ENCODE measurements at regions not wholly inside any gene's neighbourhood (a gene's known extent, or its start where the extent isn't known, plus 50 kb on each side); places are given as distances from the start of the nearest gene placed in this dataset.

DNA sequence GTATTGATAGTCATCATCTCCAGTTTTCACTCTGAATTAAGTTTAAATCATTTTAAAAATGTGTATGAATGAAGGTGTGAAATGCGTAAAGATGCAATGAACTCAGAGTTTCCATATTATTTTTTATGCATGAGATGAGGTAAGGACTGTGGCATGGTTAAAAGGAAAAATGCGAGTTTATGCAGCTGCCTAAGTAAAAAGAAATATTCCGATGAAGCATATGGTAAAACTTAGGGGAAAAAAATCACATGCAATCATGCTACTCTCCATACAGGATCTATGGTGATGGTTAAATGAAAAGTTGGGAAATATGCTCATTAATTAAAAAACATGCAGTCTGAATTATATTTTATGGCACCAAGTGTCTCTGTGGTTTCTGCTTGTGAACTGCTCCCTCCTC is 77.5 kb upstream of the SP8 start:
- TF ChIP-seq, protein P1, sequence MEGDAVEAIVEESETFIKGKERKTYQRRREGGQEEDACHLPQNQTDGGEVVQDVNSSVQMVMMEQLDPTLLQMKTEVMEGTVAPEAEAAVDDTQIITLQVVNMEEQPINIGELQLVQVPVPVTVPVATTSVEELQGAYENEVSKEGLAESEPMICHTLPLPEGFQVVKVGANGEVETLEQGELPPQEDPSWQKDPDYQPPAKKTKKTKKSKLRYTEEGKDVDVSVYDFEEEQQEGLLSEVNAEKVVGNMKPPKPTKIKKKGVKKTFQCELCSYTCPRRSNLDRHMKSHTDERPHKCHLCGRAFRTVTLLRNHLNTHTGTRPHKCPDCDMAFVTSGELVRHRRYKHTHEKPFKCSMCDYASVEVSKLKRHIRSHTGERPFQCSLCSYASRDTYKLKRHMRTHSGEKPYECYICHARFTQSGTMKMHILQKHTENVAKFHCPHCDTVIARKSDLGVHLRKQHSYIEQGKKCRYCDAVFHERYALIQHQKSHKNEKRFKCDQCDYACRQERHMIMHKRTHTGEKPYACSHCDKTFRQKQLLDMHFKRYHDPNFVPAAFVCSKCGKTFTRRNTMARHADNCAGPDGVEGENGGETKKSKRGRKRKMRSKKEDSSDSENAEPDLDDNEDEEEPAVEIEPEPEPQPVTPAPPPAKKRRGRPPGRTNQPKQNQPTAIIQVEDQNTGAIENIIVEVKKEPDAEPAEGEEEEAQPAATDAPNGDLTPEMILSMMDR (IDR thresholded peaks at IDR 0.05) = no peak
- TF ChIP-seq ZFX (IDR thresholded peaks at IDR 0.05; ENCODE audit: borderline replicate concordance) = no peak
